ENCODE measurements at regions not wholly inside any gene's neighbourhood (a gene's known extent, or its start where the extent isn't known, plus 50 kb on each side); places are given as distances from the start of the nearest gene placed in this dataset.

- TF ChIP-seq EZH2phosphoT487 (IDR thresholded peaks at IDR 0.05; ENCODE audit: borderline replicate concordance, low read depth, low read length) (no peak), CTCF (conservative IDR thresholded peaks at IDR 0.05; ENCODE audit: low read length) (no peak)
These were observed 366.8 kb upstream of the UMPS start for GRCh38 chr3:124363476-124363875.

All from OCI-LY7 (cell line).